ENCODE measurements at regions not wholly inside any gene's neighbourhood (a gene's known extent, or its start where the extent isn't known, plus 50 kb on each side); places are given as distances from the start of the nearest gene placed in this dataset.

DNA sequence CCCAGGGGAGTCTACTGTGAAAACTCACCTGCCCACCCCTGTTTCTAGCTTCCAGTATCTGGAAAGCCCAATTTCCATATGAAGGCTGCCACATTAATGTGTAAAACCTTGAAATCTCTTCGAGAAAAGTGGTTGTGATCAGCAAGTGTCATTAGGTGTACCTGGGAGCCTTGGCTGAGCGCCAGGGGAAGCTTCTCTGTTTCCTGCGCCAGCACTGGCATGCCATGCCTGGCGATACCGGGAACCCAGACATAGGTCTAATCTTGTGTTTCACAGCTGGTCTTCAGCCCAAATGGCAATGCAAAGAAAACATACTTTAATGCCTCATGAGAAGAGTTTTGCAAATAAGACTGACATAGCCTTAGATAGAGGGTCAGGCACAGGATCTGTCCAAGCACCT is 101.6 kb downstream of the TENT4A start:
- TF ChIP-seq BHLHE40 (IDR thresholded peaks at IDR 0.05; ENCODE audit: low read depth, low read length) (no peak), ZFP36 (IDR thresholded peaks at IDR 0.05; ENCODE audit: borderline replicate concordance, partially characterized antibody) (no peak), JUNB (IDR thresholded peaks at IDR 0.05) (no peak)
- TF ChIP-seq, protein P1, sequence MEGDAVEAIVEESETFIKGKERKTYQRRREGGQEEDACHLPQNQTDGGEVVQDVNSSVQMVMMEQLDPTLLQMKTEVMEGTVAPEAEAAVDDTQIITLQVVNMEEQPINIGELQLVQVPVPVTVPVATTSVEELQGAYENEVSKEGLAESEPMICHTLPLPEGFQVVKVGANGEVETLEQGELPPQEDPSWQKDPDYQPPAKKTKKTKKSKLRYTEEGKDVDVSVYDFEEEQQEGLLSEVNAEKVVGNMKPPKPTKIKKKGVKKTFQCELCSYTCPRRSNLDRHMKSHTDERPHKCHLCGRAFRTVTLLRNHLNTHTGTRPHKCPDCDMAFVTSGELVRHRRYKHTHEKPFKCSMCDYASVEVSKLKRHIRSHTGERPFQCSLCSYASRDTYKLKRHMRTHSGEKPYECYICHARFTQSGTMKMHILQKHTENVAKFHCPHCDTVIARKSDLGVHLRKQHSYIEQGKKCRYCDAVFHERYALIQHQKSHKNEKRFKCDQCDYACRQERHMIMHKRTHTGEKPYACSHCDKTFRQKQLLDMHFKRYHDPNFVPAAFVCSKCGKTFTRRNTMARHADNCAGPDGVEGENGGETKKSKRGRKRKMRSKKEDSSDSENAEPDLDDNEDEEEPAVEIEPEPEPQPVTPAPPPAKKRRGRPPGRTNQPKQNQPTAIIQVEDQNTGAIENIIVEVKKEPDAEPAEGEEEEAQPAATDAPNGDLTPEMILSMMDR (IDR thresholded peaks at IDR 0.05), result no peak

Data from A549 (cell line).